GM12878 (cell line): ENCODE measurements at regions not wholly inside any gene's neighbourhood (a gene's known extent, or its start where the extent isn't known, plus 50 kb on each side); places are given as distances from the start of the nearest gene placed in this dataset.

ENCODE experiments used
- ATAC-seq: fragments of 200-7000 bp; cut with Tn5 transposase; 3 replicates; pipeline ENCODE4 v1.9.1; 2020; ENCODE audit warnings: mild to moderate bottlenecking, moderate library complexity
- BruUV-seq: library from RNA; stranded (reverse); fragments of 400-500 nt; replicated peaks from 2 replicates; lab custom pipeline; 2021; lab: Mats Ljungman, UMichigan
- CTCF ChIA-PET: fragments of 300-600 bp; sonication (Branson Sonifier 250); formaldehyde crosslinking; extraction: SDS; loops from one replicate; lab custom pipeline; 2021; ENCODE audit warnings: inconsistent platforms; lab: Yijun Ruan, JAX
- POLR2A ChIA-PET: fragments of 350-600 bp; formaldehyde crosslinking; extraction: SDS; loops from one replicate; lab custom pipeline; 2021; ENCODE audit warnings: inconsistent platforms; lab: Charles Lee
- RAD21 ChIA-PET: fragments of 300-600 bp; sonication (Branson Sonifier 250); formaldehyde crosslinking; loops from one replicate; lab custom pipeline; 2023; ENCODE audit warnings: antibody characterized with exemption; ENCODE audit not compliant: unreplicated experiment; lab: Charles Lee
- SMC1A ChIA-PET: fragments of 300-600 bp; sonication (Branson Sonifier 250); formaldehyde crosslinking; loops from one replicate; lab custom pipeline; 2023; ENCODE audit not compliant: unreplicated experiment, uncharacterized antibody; lab: Charles Lee
- DNase-seq: peaks from one replicate; pipeline ENCODE4 v3.0.0-alpha.2; 2011; ENCODE audit warnings: low read depth, low spot score
- FAIRE-seq: peaks from 3 replicates; lab custom pipeline; 2011; peaks lifted over from hg19 to GRCh38; lab: Jason Lieb, UNC
- H2AFZ ChIP-seq: 2 replicates; pipeline ENCODE4 v1.6.0; 2011; ENCODE audit warnings: low read depth, low read length, control low read depth; ENCODE audit not compliant: control insufficient read depth
- H3K27ac ChIP-seq: 2 replicates; pipeline ENCODE4 v1.5.1; 2011; ENCODE audit warnings: control low read depth; ENCODE audit not compliant: control insufficient read depth, insufficient read depth
- H3K27me3 ChIP-seq, 2 experiments: replicated peaks in 1 of 2; 2 replicates each; pipeline versions ENCODE4 v1.6.0 to v1.6.1; 2011; ENCODE audit warnings: low read length in 1 of 2; ENCODE audit not compliant: control insufficient read depth in 2 of 2, insufficient read depth in 2 of 2
- H3K36me3 ChIP-seq, 2 experiments: 2 replicates each; pipeline ENCODE4 v1.5.1; 2011; ENCODE audit warnings: low read length in 1 of 2; ENCODE audit not compliant: control insufficient read depth in 2 of 2, insufficient read depth in 2 of 2
- H3K4me1 ChIP-seq: 2 replicates; pipeline ENCODE4 v1.6.1; 2011; ENCODE audit warnings: mild to moderate bottlenecking, low read length, moderate library complexity, mixed read lengths; ENCODE audit not compliant: control insufficient read depth, insufficient read depth
- H3K4me2 ChIP-seq: 2 replicates; pipeline ENCODE4 v1.6.0; 2011; ENCODE audit warnings: control low read depth; ENCODE audit not compliant: control insufficient read depth, insufficient read depth
- H3K4me3 ChIP-seq: fragments of 200-600 bp; sonication (generic); 2 replicates; pipeline ENCODE4 v1.5.1; 2016
- H3K79me2 ChIP-seq: 2 replicates; pipeline ENCODE4 v1.6.0; 2011; ENCODE audit warnings: low read length; ENCODE audit not compliant: control insufficient read depth, insufficient read depth
- H3K9ac ChIP-seq: 2 replicates; pipeline ENCODE4 v1.8.0; 2011; ENCODE audit warnings: low read length, control low read depth, mixed read lengths; ENCODE audit not compliant: control insufficient read depth, insufficient read depth
- H3K9me3 ChIP-seq: replicated peaks from 3 replicates; pipeline ENCODE4 v1.5.1; 2011; ENCODE audit warnings: mild to moderate bottlenecking, low read length; ENCODE audit not compliant: control insufficient read depth, insufficient read depth
- H4K20me1 ChIP-seq: 2 replicates; pipeline ENCODE4 v1.6.0; 2011; ENCODE audit not compliant: control insufficient read depth, insufficient read depth
- CBX3 ChIP-seq: fragments of 200-600 bp; sonication (generic); IDR thresholded peaks from 2 replicates; pipeline ENCODE4 v1.6.1; 2016; ENCODE audit warnings: low read depth, borderline replicate concordance
- CHD4 ChIP-seq: fragments of 200-600 bp; sonication (generic); IDR thresholded peaks from 2 replicates; pipeline ENCODE4 v1.6.1; 2016; ENCODE audit warnings: mild to moderate bottlenecking
- EP300 ChIP-seq, 2 experiments: fragments of 150-350 bp in 1 of 2; IDR thresholded peaks; 2 replicates each; pipeline ENCODE4 v1.6.1; 2011 to 2012; ENCODE audit warnings: low read depth in 2 of 2, low read length in 2 of 2, borderline replicate concordance in 1 of 2, improper control_type of control experiment in 1 of 2, inconsistent platforms in 1 of 2; ENCODE audit not compliant: control insufficient read depth in 1 of 2
- ESRRA ChIP-seq: IDR thresholded peaks from 2 replicates; pipeline ENCODE4 v1.6.1; 2012; ENCODE audit warnings: mild to moderate bottlenecking, low read length, improper control_type of control experiment
- EZH2 ChIP-seq: IDR thresholded peaks from 2 replicates; pipeline ENCODE4 v1.6.1; 2012; ENCODE audit warnings: low read depth, mild to moderate bottlenecking, control low read depth, inconsistent platforms, low read length, borderline replicate concordance; ENCODE audit not compliant: control insufficient read depth
- HCFC1 ChIP-seq: fragments of 150-350 bp; IDR thresholded peaks from 2 replicates; pipeline ENCODE4 v1.6.1; 2014; ENCODE audit warnings: low read length
- MEF2A ChIP-seq: IDR thresholded peaks from 2 replicates; pipeline ENCODE4 v1.6.1; 2011; ENCODE audit warnings: low read depth, mild to moderate bottlenecking, low read length, moderate library complexity; ENCODE audit not compliant: insufficient read depth
- MTA2 ChIP-seq: fragments of 450-650 bp; IDR thresholded peaks from 2 replicates; pipeline ENCODE4 v1.6.1; 2016; ENCODE audit warnings: low read depth, mild to moderate bottlenecking, moderate library complexity
- NFIC ChIP-seq: IDR thresholded peaks from 2 replicates; pipeline ENCODE4 v1.6.1; 2012; ENCODE audit warnings: low read depth, mild to moderate bottlenecking, inconsistent platforms, low read length, moderate library complexity
- NRF1 ChIP-seq: conservative IDR thresholded peaks from 2 replicates; pipeline ENCODE4 v1.6.1; 2011; ENCODE audit warnings: mild to moderate bottlenecking, low read depth, low read length, improper control_type of control experiment
- SREBF1 ChIP-seq: IDR thresholded peaks from 2 replicates; pipeline ENCODE4 v1.6.1; 2012; ENCODE audit warnings: mild to moderate bottlenecking, low read length
- SUPT20H ChIP-seq: IDR thresholded peaks from 2 replicates; pipeline ENCODE4 v1.6.1; 2011; ENCODE audit warnings: low read depth, mild to moderate bottlenecking, low read length, moderate library complexity, borderline replicate concordance; ENCODE audit not compliant: control insufficient read depth
- YY1 ChIP-seq: IDR thresholded peaks from 2 replicates; pipeline ENCODE4 v1.6.1; 2011; ENCODE audit warnings: low read depth, mild to moderate bottlenecking, low read length
- ZSCAN29 ChIP-seq: fragments of 450-650 bp; IDR thresholded peaks from 2 replicates; pipeline ENCODE4 v1.6.1; 2017; ENCODE audit warnings: mild to moderate bottlenecking, moderate library complexity
- WGBS: methylation state at CpG from one replicate; pipeline ENCODE4 v1.1.6; 2016; ENCODE audit warnings: low lambda C conversion rate; ENCODE audit not compliant: insufficient replicate concordance, insufficient coverage; ENCODE audit errors: missing lambda C conversion rate; 5-methylcytosine and 5-hydroxymethylcytosine counted together
- in situ Hi-C: fragments of 300-500 bp; cut with MboI; formaldehyde crosslinking; loops from 9 replicates; pipeline ENCODE4 v1.14.3; 2018; ENCODE audit warnings: mixed read lengths
- intact Hi-C: fragments of 100-400 bp; cut with micrococcal nuclease; formaldehyde crosslinking; loops from one replicate; pipeline ENCODE4 v1.14.2; 2022; ENCODE audit not compliant: unreplicated experiment
- TF ChIP-seq, protein P1 (sequence below): fragments of 450-650 bp; IDR thresholded peaks from 2 replicates; pipeline ENCODE4 v1.6.1; 2014; ENCODE audit warnings: mild to moderate bottlenecking
- TF ChIP-seq, protein P2 (sequence below): fragments of 450-650 bp; IDR thresholded peaks from 2 replicates; pipeline ENCODE4 v1.6.1; 2016; ENCODE audit warnings: mild to moderate bottlenecking

DNA sequence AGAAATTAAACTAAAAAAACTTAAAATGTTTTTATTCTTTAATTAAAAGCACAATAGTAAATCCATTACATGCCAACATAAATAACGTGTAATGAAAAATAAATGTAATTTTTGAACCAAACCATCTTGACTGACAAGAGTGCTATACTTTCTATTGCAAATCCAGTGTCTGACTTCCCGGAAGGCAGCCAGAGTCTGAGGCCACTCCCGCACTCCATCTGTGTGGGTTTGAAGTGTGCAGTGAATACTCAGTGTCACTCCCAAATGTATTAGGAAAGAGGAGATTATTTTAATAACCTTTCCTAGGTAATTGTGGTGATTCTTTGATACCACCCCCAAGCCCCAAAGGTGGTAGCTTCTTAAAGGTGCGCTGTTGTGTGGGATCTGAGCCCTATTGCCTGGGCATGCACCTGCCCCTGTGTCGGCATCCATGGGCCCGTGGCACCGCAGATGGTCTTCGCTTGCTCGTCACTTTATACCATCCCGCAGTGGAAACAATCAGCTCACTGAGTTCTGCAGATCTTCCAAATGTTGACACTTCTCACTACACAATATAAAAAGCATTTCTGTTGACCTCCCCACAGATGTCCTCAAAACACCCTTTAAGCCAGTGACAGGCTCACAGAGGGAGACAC is 391.2 kb downstream of the THBS2 start:
- ChIA-PET POLR2A (no interaction called here), CTCF (no interaction called here), RAD21 (no interaction called here), SMC1A (no interaction called here)
- no peaks in the 10 kb centered on the region for H3K36me3 ChIP-seq
- intact Hi-C loops (no loop called here), in situ Hi-C loops (no loop called here)
- H4K20me1 ChIP-seq = no peaks in the 10 kb centered on the region
- H3K27ac ChIP-seq = no peak overlapping the region
- H3K9me3 ChIP-seq = no peaks in the 10 kb centered on the region
- TF ChIP-seq ZSCAN29 = no peak
- TF ChIP-seq, protein P1, sequence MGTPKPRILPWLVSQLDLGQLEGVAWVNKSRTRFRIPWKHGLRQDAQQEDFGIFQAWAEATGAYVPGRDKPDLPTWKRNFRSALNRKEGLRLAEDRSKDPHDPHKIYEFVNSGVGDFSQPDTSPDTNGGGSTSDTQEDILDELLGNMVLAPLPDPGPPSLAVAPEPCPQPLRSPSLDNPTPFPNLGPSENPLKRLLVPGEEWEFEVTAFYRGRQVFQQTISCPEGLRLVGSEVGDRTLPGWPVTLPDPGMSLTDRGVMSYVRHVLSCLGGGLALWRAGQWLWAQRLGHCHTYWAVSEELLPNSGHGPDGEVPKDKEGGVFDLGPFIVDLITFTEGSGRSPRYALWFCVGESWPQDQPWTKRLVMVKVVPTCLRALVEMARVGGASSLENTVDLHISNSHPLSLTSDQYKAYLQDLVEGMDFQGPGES = no peak
- TF ChIP-seq NFIC = no peak
- no peak for TF ChIP-seq MEF2A
- TF ChIP-seq EZH2 = no peak
- TF ChIP-seq HCFC1 = no peak
- TF ChIP-seq MTA2 = no peak
- BruUV-seq = no TSS peak
- WGBS = 59% methylated on average over 10 of the region's 10 CpGs
- H3K9ac ChIP-seq = no peak overlapping the region
- DNase-seq (no peak), FAIRE-seq (no peak), ATAC-seq (no peak)
- no peak overlapping the region for H3K4me2 ChIP-seq
- H3K4me1 ChIP-seq = no peaks in the 10 kb centered on the region
- no peak overlapping the region for H3K4me3 ChIP-seq
- H3K27me3 ChIP-seq = no peaks in the 10 kb centered on the region
- H3K79me2 ChIP-seq = no peaks in the 10 kb centered on the region
- no peak overlapping the region for H2AFZ ChIP-seq

DNA sequence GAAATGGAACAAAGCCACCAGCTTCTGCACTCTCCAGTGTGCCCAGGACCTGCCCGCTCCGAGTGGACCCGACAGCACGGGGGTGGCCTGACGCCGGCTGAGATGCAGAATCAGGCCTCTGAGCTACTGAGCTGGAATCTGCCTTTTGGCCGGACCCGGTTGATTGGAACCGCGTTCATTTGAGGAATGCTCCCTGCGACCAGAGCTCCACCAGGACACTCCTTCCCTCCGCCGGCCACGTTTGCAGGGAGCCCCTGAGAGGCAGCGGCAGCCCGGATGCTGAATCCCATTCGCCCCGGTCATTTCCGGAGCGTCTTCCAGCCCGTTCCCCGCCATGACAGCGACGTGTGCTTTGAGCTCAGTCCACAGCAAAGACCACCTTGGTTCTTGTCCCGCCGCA is 392.7 kb downstream of the THBS2 start:
- H4K20me1 ChIP-seq = no peaks in the 10 kb centered on the region
- H3K27me3 ChIP-seq = no peaks in the 10 kb centered on the region
- 66% methylated on average over 26 of the region's 26 CpGs for WGBS
- no peak overlapping the region for H2AFZ ChIP-seq
- H3K79me2 ChIP-seq = no peaks in the 10 kb centered on the region
- ChIA-PET RAD21 (no interaction called here), POLR2A (no interaction called here), CTCF (no interaction called here), SMC1A (no interaction called here)
- no peak overlapping the region for H3K9ac ChIP-seq
- ATAC-seq (no peak), FAIRE-seq (no peak), DNase-seq (no peak)
- H3K9me3 ChIP-seq = no peaks in the 10 kb centered on the region
- TF ChIP-seq ESRRA = no peak
- no peak for TF ChIP-seq NRF1
- no peak for TF ChIP-seq SREBF1
- no peak for TF ChIP-seq YY1
- TF ChIP-seq CHD4 = no peak
- TF ChIP-seq, protein P2, sequence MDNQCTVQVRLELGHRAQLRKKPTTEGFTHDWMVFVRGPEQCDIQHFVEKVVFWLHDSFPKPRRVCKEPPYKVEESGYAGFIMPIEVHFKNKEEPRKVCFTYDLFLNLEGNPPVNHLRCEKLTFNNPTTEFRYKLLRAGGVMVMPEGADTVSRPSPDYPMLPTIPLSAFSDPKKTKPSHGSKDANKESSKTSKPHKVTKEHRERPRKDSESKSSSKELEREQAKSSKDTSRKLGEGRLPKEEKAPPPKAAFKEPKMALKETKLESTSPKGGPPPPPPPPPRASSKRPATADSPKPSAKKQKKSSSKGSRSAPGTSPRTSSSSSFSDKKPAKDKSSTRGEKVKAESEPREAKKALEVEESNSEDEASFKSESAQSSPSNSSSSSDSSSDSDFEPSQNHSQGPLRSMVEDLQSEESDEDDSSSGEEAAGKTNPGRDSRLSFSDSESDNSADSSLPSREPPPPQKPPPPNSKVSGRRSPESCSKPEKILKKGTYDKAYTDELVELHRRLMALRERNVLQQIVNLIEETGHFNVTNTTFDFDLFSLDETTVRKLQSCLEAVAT = no peak
- TF ChIP-seq SUPT20H = no peak
- TF ChIP-seq EP300 (IDR thresholded peaks at IDR 0.05; ENCODE audit: borderline replicate concordance in 1 of 2, control insufficient read depth in 1 of 2, low read depth in 2 of 2, low read length in 2 of 2) = no peak
- TF ChIP-seq CBX3 = no peak
- H3K4me2 ChIP-seq = no peak overlapping the region
- no peaks in the 10 kb centered on the region for H3K4me1 ChIP-seq
- H3K27ac ChIP-seq = no peak overlapping the region
- no TSS peak for BruUV-seq
- in situ Hi-C loops = no loop called here
- no peak overlapping the region for H3K4me3 ChIP-seq
- intact Hi-C loops = no loop called here
- no peaks in the 10 kb centered on the region for H3K36me3 ChIP-seq
